Mammary epithelial cell (primary cell): ENCODE measurements at regions not wholly inside any gene's neighbourhood (a gene's known extent, or its start where the extent isn't known, plus 50 kb on each side); places are given as distances from the start of the nearest gene placed in this dataset.

Experiments
- EZH2 ChIP-seq: IDR thresholded peaks from 2 replicates; pipeline ENCODE4 v1.6.1; 2012; ENCODE audit warnings: low read length, inconsistent platforms, borderline replicate concordance
- TF ChIP-seq, protein P1 (sequence below), 2 donors: IDR thresholded peaks in 1 of 2; conservative IDR thresholded peaks in 1 of 2; 2 replicates each; pipeline ENCODE4 v1.5.1; 2011 to 2012; ENCODE audit warnings: inconsistent platforms in 2 of 2, low read length in 2 of 2, mild to moderate bottlenecking in 2 of 2, control low read depth in 1 of 2, low read depth in 1 of 2; ENCODE audit not compliant: insufficient read depth in 1 of 2; ENCODE audit errors: extremely low read depth in 1 of 2

DNA sequence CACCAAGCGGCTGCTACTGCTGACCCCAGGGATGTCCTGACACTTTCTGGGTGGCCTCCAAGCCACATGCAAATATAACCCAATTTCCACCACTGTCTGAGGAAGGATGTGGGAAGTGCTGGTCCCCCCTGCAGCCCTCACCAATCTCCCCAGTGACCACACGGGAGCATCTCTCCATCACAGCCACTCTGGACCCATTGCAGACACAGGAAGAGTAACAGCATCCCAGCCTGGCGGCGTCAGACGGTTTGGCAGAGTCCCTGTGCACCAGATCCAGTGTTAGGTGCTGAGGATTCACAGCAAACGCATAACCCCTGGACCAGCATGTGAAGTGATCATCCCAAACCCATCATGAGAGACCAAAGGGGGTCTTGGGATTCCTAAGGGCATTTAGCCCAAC lies 163.7 kb upstream of the TNRC6C start:
- TF ChIP-seq, protein P1, sequence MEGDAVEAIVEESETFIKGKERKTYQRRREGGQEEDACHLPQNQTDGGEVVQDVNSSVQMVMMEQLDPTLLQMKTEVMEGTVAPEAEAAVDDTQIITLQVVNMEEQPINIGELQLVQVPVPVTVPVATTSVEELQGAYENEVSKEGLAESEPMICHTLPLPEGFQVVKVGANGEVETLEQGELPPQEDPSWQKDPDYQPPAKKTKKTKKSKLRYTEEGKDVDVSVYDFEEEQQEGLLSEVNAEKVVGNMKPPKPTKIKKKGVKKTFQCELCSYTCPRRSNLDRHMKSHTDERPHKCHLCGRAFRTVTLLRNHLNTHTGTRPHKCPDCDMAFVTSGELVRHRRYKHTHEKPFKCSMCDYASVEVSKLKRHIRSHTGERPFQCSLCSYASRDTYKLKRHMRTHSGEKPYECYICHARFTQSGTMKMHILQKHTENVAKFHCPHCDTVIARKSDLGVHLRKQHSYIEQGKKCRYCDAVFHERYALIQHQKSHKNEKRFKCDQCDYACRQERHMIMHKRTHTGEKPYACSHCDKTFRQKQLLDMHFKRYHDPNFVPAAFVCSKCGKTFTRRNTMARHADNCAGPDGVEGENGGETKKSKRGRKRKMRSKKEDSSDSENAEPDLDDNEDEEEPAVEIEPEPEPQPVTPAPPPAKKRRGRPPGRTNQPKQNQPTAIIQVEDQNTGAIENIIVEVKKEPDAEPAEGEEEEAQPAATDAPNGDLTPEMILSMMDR (conservative IDR thresholded peaks at IDR 0.05 in 1 of 2, IDR thresholded peaks at IDR 0.05 in 1 of 2; ENCODE audit: extremely low read depth in 1 of 2, insufficient read depth in 1 of 2, low read depth in 1 of 2, low read length in 2 of 2), result no peak
- TF ChIP-seq EZH2, result no peak
